ENCODE measurements at regions not wholly inside any gene's neighbourhood (a gene's known extent, or its start where the extent isn't known, plus 50 kb on each side); places are given as distances from the start of the nearest gene placed in this dataset.
A peak's percentile ranks its signal among the peaks of the same experiment; 100 is the strongest.
"Not testable (repeated sequence)": the region's sequence is repeated elsewhere in the genome, so short reads cannot be mapped to it uniquely, and the experiment has no call there.

- intact Hi-C loops (cut with DNase I); H3K4me3 ChIP-seq; H3K4me1 ChIP-seq; H3K27me3 ChIP-seq; H3K36me3 ChIP-seq; ATAC-seq; H3K9me3 ChIP-seq; DNase-seq; H3K27ac ChIP-seq: not testable (repeated sequence)
- WGBS, 2 donors: 100% methylated on average over 1 of the region's 2 CpGs
Measured at GRCh38 chr9:67708109-67708508, 150.6 kb upstream of the ANKRD20A1 start.

GRCh38 chr9:67711429-67711828 is 147.3 kb upstream of the ANKRD20A1 start:
- H3K4me1 ChIP-seq; H3K27me3 ChIP-seq; H3K9me3 ChIP-seq; H3K27ac ChIP-seq; intact Hi-C loops (cut with DNase I); H3K36me3 ChIP-seq: not testable (repeated sequence)
- ATAC-seq (peak in 1 of 8 donors; percentile 37), DNase-seq (peak in 1 of 2 donors; percentile 8)
- 0 to 7% methylated on average over 6 to 13 of the region's 32 CpGs for WGBS, 2 donors
- peak overlapping the region in 1 of 10 donors; percentile 22 for H3K4me3 ChIP-seq

- WGBS, 2 donors: 40 to 53% methylated on average over 7 to 8 of the region's 10 CpGs
- ATAC-seq; H3K9me3 ChIP-seq; H3K4me3 ChIP-seq; H3K27ac ChIP-seq; intact Hi-C loops (cut with DNase I); H3K36me3 ChIP-seq; H3K27me3 ChIP-seq; H3K4me1 ChIP-seq: not testable (repeated sequence)
- DNase-seq: peak in 1 of 2 donors; percentile 4
Measured at GRCh38 chr9:67711931-67712330, 146.8 kb upstream of the ANKRD20A1 start.

GRCh38 chr9:67712956-67713355 is 145.8 kb upstream of the ANKRD20A1 start:
- intact Hi-C loops (cut with DNase I); H3K4me1 ChIP-seq; ATAC-seq; H3K36me3 ChIP-seq; H3K9me3 ChIP-seq; H3K27me3 ChIP-seq; H3K27ac ChIP-seq; H3K4me3 ChIP-seq: not testable (repeated sequence)
- WGBS, 2 donors: 27 to 72% methylated on average over 2 to 3 of the region's 9 CpGs
- DNase-seq: peak in 1 of 2 donors; percentile 3

GRCh38 chr9:67717830-67718388 is 140.8 kb upstream of the ANKRD20A1 start:
- Histone ChIP-seq H3K27ac (peak overlapping the region in 1 of 10 donors; percentile 43), H3K4me3 (peak overlapping the region in 3 of 10 donors; percentile 22 to 32 (median 24))
- 0 to 14% methylated on average over 6 to 10 of the region's 28 CpGs for WGBS, 2 donors
- intact Hi-C loops (cut with DNase I); H3K9me3 ChIP-seq; H3K4me1 ChIP-seq; H3K36me3 ChIP-seq; H3K27me3 ChIP-seq: not testable (repeated sequence)
- ATAC-seq: peak in 3 of 8 donors; percentile 37 to 62 (median 53)
- DNase-seq: peak; percentile 39 to 77

- H3K4me3 ChIP-seq; H3K9me3 ChIP-seq; ATAC-seq; H3K4me1 ChIP-seq; H3K27me3 ChIP-seq; H3K36me3 ChIP-seq; intact Hi-C loops (cut with DNase I); H3K27ac ChIP-seq: not testable (repeated sequence)
- peak; percentile 0 to 6 for DNase-seq
- WGBS, 2 donors: 72 to 81% methylated on average over 11 to 15 of the region's 16 CpGs
Measured at GRCh38 chr9:67720491-67720890, 138.2 kb upstream of the ANKRD20A1 start.

GRCh38 chr9:67722460-67723090 is 136.2 kb upstream of the ANKRD20A1 start:
- DNase-seq; H3K4me3 ChIP-seq; H3K27me3 ChIP-seq; H3K4me1 ChIP-seq; H3K36me3 ChIP-seq; intact Hi-C loops (cut with DNase I); H3K9me3 ChIP-seq; H3K27ac ChIP-seq: not testable (repeated sequence)
- ATAC-seq: peak; percentile 85 to 95 (median 92)
- no CpG with 5 or more reads among the region's 41 CpGs for WGBS, 2 donors

- H3K27me3 ChIP-seq; H3K4me1 ChIP-seq; H3K9me3 ChIP-seq; H3K36me3 ChIP-seq; intact Hi-C loops (cut with DNase I): not testable (repeated sequence)
- Histone ChIP-seq H3K4me3 (peak overlapping the region in 9 of 10 donors; percentile 27 to 51 (median 46)), H3K27ac (peak overlapping the region in 2 of 10 donors; percentile 48 to 50)
- ATAC-seq (peak in 6 of 8 donors; percentile 16 to 58 (median 38)), DNase-seq (peak; percentile 3 to 6)
- 0% methylated on average over 4 of the region's 15 CpGs for WGBS, 2 donors
Measured at GRCh38 chr9:67723185-67723584, 135.5 kb upstream of the ANKRD20A1 start.

- DNase-seq (peak; percentile 4 to 28), ATAC-seq (peak in 2 of 8 donors; percentile 18 to 22)
- intact Hi-C loops (cut with DNase I); H3K4me1 ChIP-seq; H3K9me3 ChIP-seq; H3K27ac ChIP-seq; H3K36me3 ChIP-seq; H3K27me3 ChIP-seq: not testable (repeated sequence)
- 21 to 27% methylated on average over 4 to 5 of the region's 11 CpGs for WGBS, 2 donors
- H3K4me3 ChIP-seq: peak overlapping the region in 2 of 10 donors; percentile 19 to 22
Measured at GRCh38 chr9:67724885-67725284, 133.8 kb upstream of the ANKRD20A1 start.

GRCh38 chr9:67726213-67726988 is 132.3 kb upstream of the ANKRD20A1 start:
- ATAC-seq: peak in 3 of 8 donors; percentile 65 to 81 (median 70)
- intact Hi-C loops (cut with DNase I); H3K27ac ChIP-seq; H3K36me3 ChIP-seq; H3K27me3 ChIP-seq; H3K4me1 ChIP-seq; H3K9me3 ChIP-seq: not testable (repeated sequence)
- peak in 1 of 2 donors; percentile 4 for DNase-seq
- WGBS, 2 donors: 1% methylated on average over 12 to 16 of the region's 58 CpGs
- peak overlapping the region in 7 of 10 donors; percentile 27 to 44 (median 36) for H3K4me3 ChIP-seq

GRCh38 chr9:67763133-67763532 is 95.6 kb upstream of the ANKRD20A1 start:
- 50 to 63% methylated on average over 2 of the region's 4 CpGs for WGBS, 2 donors
- H3K9me3 ChIP-seq; H3K4me1 ChIP-seq; H3K36me3 ChIP-seq; H3K4me3 ChIP-seq; intact Hi-C loops (cut with DNase I); H3K27me3 ChIP-seq; ATAC-seq; DNase-seq; H3K27ac ChIP-seq: not testable (repeated sequence)

Data from heart right ventricle (tissue), 16 donors.